GM06990 (cell line): ENCODE measurements at regions not wholly inside any gene's neighbourhood (a gene's known extent, or its start where the extent isn't known, plus 50 kb on each side); places are given as distances from the start of the nearest gene placed in this dataset.

ENCODE experiments used
- DNase-seq: peaks from one replicate; pipeline ENCODE4 v3.0.0-alpha.2; 2011; ENCODE audit not compliant: insufficient read length; ENCODE audit errors: extremely low read depth
- H3K27me3 ChIP-seq: replicated peaks from 2 replicates; pipeline ENCODE4 v1.6.0; 2011; ENCODE audit warnings: low read length; ENCODE audit not compliant: control insufficient read depth, insufficient read depth
- H3K36me3 ChIP-seq: 2 replicates; pipeline ENCODE4 v1.5.1; 2011; ENCODE audit warnings: low read length; ENCODE audit not compliant: control insufficient read depth, insufficient read depth
- H3K4me3 ChIP-seq: replicated peaks from 2 replicates; pipeline ENCODE4 v1.5.1; 2011; ENCODE audit warnings: low read depth, mild to moderate bottlenecking, control low read depth, low read length
- TF ChIP-seq, protein P1 (sequence below): IDR thresholded peaks from 2 replicates; pipeline ENCODE4 v1.5.1; 2011; ENCODE audit warnings: low read length, control low read depth, mild to moderate bottlenecking, inconsistent platforms; ENCODE audit not compliant: insufficient read depth, poor library complexity, severe bottlenecking

DNA sequence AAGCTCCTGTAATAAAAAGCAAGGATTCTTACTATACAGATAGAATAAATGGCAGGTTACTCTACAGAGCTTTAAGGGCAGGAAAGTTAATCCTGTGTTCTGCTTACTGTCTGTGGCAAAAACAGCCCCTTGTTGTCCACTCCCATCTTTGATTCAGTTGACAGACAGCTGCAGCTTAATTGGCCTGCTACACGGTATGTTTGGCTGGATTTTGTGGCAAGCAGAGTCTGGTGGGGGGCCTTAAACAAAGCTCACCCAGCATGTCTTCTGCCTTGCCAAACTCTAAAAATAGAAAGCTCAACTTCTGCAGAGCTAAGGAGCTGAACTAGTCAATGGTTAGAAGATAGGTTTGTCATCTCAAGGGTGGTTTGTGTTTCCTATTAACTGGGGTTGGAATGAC, 407.2 kb downstream of the HLX start:
- no peak for DNase-seq
- TF ChIP-seq, protein P1, sequence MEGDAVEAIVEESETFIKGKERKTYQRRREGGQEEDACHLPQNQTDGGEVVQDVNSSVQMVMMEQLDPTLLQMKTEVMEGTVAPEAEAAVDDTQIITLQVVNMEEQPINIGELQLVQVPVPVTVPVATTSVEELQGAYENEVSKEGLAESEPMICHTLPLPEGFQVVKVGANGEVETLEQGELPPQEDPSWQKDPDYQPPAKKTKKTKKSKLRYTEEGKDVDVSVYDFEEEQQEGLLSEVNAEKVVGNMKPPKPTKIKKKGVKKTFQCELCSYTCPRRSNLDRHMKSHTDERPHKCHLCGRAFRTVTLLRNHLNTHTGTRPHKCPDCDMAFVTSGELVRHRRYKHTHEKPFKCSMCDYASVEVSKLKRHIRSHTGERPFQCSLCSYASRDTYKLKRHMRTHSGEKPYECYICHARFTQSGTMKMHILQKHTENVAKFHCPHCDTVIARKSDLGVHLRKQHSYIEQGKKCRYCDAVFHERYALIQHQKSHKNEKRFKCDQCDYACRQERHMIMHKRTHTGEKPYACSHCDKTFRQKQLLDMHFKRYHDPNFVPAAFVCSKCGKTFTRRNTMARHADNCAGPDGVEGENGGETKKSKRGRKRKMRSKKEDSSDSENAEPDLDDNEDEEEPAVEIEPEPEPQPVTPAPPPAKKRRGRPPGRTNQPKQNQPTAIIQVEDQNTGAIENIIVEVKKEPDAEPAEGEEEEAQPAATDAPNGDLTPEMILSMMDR = no peak
- H3K36me3 ChIP-seq = no peaks in the 10 kb centered on the region
- H3K4me3 ChIP-seq = no peak overlapping the region
- H3K27me3 ChIP-seq = no peaks in the 10 kb centered on the region

DNA sequence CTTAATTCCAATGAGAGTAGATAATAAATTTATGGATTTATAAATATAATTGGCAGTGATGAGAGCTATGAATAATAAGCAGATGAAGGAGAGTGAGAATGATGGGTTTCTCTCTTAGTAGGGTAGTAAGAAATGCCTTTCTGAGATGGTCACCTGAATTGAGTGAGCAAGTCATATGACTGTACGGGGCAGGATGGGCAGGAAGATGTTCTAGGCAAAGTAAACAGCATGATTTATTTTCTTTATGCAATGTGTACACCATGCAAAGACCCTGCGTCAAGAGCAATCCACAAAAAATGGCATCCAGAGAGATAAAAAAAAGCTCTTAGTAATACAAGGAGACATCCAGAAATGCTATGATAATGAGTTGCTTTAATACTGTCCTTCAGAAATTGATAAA, 409.9 kb downstream of the HLX start:
- Histone ChIP-seq H3K4me3 (no peak overlapping the region), H3K27me3 (no peaks in the 10 kb centered on the region), H3K36me3 (no peaks in the 10 kb centered on the region)
- no peak for DNase-seq
- TF ChIP-seq, protein P1 = no peak

DNA sequence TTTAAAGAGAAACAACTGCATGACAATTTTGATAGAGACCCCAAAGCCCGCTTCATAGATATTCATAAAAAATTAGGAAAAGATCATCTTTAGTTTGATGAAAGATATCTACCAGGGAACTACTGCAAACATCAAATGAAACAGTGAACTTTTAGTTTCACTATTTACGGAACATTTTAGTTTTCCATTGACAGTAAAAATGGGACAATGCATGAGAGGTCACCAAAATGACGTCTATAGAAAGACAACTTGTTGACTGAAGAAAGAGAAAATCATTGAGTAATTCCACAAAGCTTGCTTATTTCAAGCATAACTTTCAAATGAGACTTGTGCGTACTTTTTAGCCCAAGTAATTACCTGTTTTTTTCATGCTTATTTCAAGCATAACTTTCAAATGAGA, 411.4 kb downstream of the HLX start:
- Histone ChIP-seq H3K36me3 (no peaks in the 10 kb centered on the region), H3K4me3 (no peak overlapping the region)
- TF ChIP-seq, protein P1 = no peak

DNA sequence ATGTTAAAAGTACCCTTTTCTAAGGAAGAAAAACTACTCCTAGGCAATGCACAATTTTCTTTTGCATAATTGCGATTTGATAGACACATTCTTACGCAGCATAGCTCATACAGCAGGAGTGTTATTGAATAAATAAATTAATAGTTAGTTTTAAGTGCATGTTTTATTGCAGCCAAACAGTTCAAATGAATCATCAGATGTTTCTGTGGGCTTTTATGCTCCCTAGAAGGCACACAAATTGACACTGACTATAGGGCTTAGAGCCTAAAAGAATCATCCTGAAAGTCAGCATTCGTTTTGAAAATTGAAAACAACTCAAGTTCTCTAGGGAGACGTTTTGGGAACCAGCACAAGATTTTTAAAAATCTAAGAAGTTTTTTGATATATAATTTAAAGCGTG, 411.9 kb downstream of the HLX start:
- TF ChIP-seq, protein P1 = no peak
- H3K36me3 ChIP-seq = no peaks in the 10 kb centered on the region
- DNase-seq = no peak
- H3K4me3 ChIP-seq = no peak overlapping the region
- H3K27me3 ChIP-seq = no peaks in the 10 kb centered on the region

More for the DNA sequence above, 411.4 kb downstream of the HLX start:
- DNase-seq = no peak
- no peaks in the 10 kb centered on the region for H3K27me3 ChIP-seq

DNA sequence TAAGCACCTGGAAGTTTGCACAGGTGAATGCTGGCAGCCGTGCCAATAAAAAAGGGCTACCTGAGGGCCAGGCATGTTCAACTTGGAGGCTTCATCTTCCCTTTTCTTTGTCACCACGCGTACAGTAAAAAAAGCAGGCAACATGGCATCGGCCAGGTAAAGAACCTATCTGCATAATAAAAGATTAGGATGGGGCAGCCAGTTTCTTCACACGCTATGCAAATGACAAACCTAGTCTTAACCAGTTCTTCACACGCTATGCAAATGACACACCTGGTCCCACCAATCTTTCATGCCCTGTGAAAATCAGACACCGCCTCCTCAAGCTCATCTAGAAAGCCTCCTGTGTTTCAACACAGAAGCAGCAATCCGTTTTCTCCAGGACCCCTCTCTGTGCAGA, 413.4 kb downstream of the HLX start:
- DNase-seq = no peak

More for the DNA sequence above, 413.4 kb downstream of the HLX start:
- H3K27me3 ChIP-seq = no peaks in the 10 kb centered on the region
- no peak overlapping the region for H3K4me3 ChIP-seq
- no peaks in the 10 kb centered on the region for H3K36me3 ChIP-seq
- TF ChIP-seq, protein P1 = no peak
